H1 (cell line): ENCODE measurements at regions not wholly inside any gene's neighbourhood (a gene's known extent, or its start where the extent isn't known, plus 50 kb on each side); places are given as distances from the start of the nearest gene placed in this dataset.
A peak's percentile ranks its signal among the peaks of the same experiment; 100 is the strongest.

Experiments used
- CTCF ChIP-seq, 3 experiments: IDR thresholded peaks; 1 replicate in 2 of 3; 2 replicates in 1 of 3; pipeline versions ENCODE4 v1.5.1 to v1.6.1; 2011; ENCODE audit warnings: low read length in 3 of 3, mild to moderate bottlenecking in 3 of 3, inconsistent platforms in 2 of 3, low read depth in 1 of 3, moderate library complexity in 1 of 3; ENCODE audit not compliant: insufficient read depth in 1 of 3; ENCODE audit errors: control extremely low read depth in 1 of 3
- SP1 ChIP-seq: IDR thresholded peaks from 2 replicates; pipeline ENCODE4 v1.6.1; 2011; ENCODE audit warnings: low read depth, low read length

- TF ChIP-seq CTCF (IDR thresholded peaks at IDR 0.05; ENCODE audit: control extremely low read depth in 1 of 3, insufficient read depth in 1 of 3, low read depth in 1 of 3, low read length in 3 of 3) (peak in 2 of 3 experiments; percentile 1 to 7; a peak in 1 of 4 replicates), SP1 (no peak)
These were observed 417.6 kb upstream of the CDIN1 start for GRCh38 chr15:36161771-36162212.
